HepG2 (cell line): ENCODE measurements at regions not wholly inside any gene's neighbourhood (a gene's known extent, or its start where the extent isn't known, plus 50 kb on each side); places are given as distances from the start of the nearest gene placed in this dataset.

Source experiments
- ATAC-seq: fragments of 200-7000 bp; cut with Tn5 transposase; 3 replicates; pipeline ENCODE4 v1.9.1; 2020; ENCODE audit warnings: mild to moderate bottlenecking, moderate library complexity
- BruUV-seq: library from RNA; stranded (reverse); fragments of 400-500 nt; replicated peaks from 2 replicates; lab custom pipeline; 2021; lab: Mats Ljungman, UMichigan
- CTCF ChIA-PET: fragments of 300-600 bp; formaldehyde crosslinking; extraction: SDS; loops from one replicate; lab custom pipeline; 2021; ENCODE audit warnings: low total read pairs, inconsistent platforms, low intra/inter-chr PET ratio; lab: Yijun Ruan, JAX
- POLR2A ChIA-PET: fragments of 350-600 bp; sonication (Branson Sonifier 250); formaldehyde crosslinking; loops from one replicate; lab custom pipeline; 2020; ENCODE audit warnings: antibody characterized with exemption, inconsistent platforms; lab: Yijun Ruan, JAX
- DNase-seq: peaks from one replicate; pipeline ENCODE4 v3.0.0-alpha.2; 2015; ENCODE audit warnings: low spot score
- FAIRE-seq: peaks from 3 replicates; lab custom pipeline; 2011; peaks lifted over from hg19 to GRCh38; lab: Jason Lieb, UNC
- H2AFZ ChIP-seq: one replicate; pipeline ENCODE4 v1.6.1; 2011; ENCODE audit warnings: low read length, inconsistent platforms
- H3K27ac ChIP-seq: fragments of 300-600 bp; 3 replicates; pipeline ENCODE4 v1.8.0; 2011; ENCODE audit warnings: mixed run types, mild to moderate bottlenecking, mixed read lengths, low read length, inconsistent platforms; ENCODE audit not compliant: insufficient read depth; ENCODE audit errors: extremely low read length
- H3K27me3 ChIP-seq, 2 experiments: fragments of 200-600 bp in 1 of 2; 2 replicates in 1 of 2; 3 replicates in 1 of 2; pipeline versions ENCODE4 v1.6.0 to v1.8.0; 2011; ENCODE audit warnings: low read length in 2 of 2, mild to moderate bottlenecking in 2 of 2, moderate library complexity in 2 of 2, inconsistent platforms in 1 of 2; ENCODE audit not compliant: insufficient read depth in 2 of 2, control insufficient read depth in 1 of 2
- H3K36me3 ChIP-seq, 2 experiments: fragments of 200-600 bp in 1 of 2; replicated peaks in 1 of 2; 2 replicates in 1 of 2; 3 replicates in 1 of 2; pipeline versions ENCODE4 v1.5.1 to v1.8.0; 2011; ENCODE audit warnings: low read length in 2 of 2, inconsistent platforms in 1 of 2; ENCODE audit not compliant: insufficient read depth in 2 of 2, control insufficient read depth in 1 of 2
- H3K4me1 ChIP-seq: 2 replicates; pipeline ENCODE4 v1.5.1; 2012; ENCODE audit warnings: low read length, inconsistent platforms; ENCODE audit not compliant: insufficient read depth
- H3K4me2 ChIP-seq: 2 replicates; pipeline ENCODE4 v1.6.0; 2011; ENCODE audit warnings: low read depth, low read length, inconsistent platforms
- H3K4me3 ChIP-seq, 3 experiments: fragments of 200-600 bp in 1 of 3; sonication (generic), shearing (Covaris generic) in 1 of 3; replicated peaks in 1 of 3; 2 replicates each; pipeline ENCODE4 v1.5.1; 2011 to 2016; ENCODE audit warnings: low read length in 3 of 3, inconsistent platforms in 2 of 3, low read depth in 2 of 3, mild to moderate bottlenecking in 2 of 3, control low read depth in 1 of 3, mixed read lengths in 1 of 3; ENCODE audit not compliant: insufficient read depth in 1 of 3
- H3K79me2 ChIP-seq: one replicate; pipeline ENCODE4 v1.6.1; 2011; ENCODE audit warnings: low read length, inconsistent platforms; ENCODE audit not compliant: insufficient read depth
- H3K9ac ChIP-seq: 2 replicates; pipeline ENCODE4 v1.6.0; 2011; ENCODE audit warnings: mild to moderate bottlenecking, low read depth, low read length, inconsistent platforms; ENCODE audit not compliant: insufficient read depth
- H3K9me3 ChIP-seq: 2 replicates; pipeline ENCODE4 v1.5.1; 2012; ENCODE audit warnings: mild to moderate bottlenecking, low read length
- H4K20me1 ChIP-seq: 2 replicates; pipeline ENCODE4 v1.6.0; 2011; ENCODE audit warnings: inconsistent platforms, mild to moderate bottlenecking, low read length, moderate library complexity; ENCODE audit not compliant: insufficient read depth
- ATRX ChIP-seq: sonication (generic); formaldehyde crosslinking; IDR thresholded peaks from 2 replicates; pipeline ENCODE4 v1.4.0; 2020; ENCODE audit warnings: missing genetic modification reagents, borderline replicate concordance
- BCL3 ChIP-seq: sonication (generic); formaldehyde crosslinking; IDR thresholded peaks from 2 replicates; pipeline ENCODE4 v1.5.1; 2020; ENCODE audit warnings: mild to moderate bottlenecking, missing genetic modification reagents, moderate library complexity
- DNMT3B ChIP-seq: conservative IDR thresholded peaks from 2 replicates; pipeline ENCODE4 v1.6.1; 2016; ENCODE audit warnings: missing biosample characterization, control low read depth
- FLYWCH1 ChIP-seq: sonication (generic); formaldehyde crosslinking; IDR thresholded peaks from 2 replicates; pipeline ENCODE4 v1.8.1; 2023; ENCODE audit warnings: mild to moderate bottlenecking, missing genetic modification reagents
- FOSL2 ChIP-seq: sonication (generic); formaldehyde crosslinking; IDR thresholded peaks from 2 replicates; pipeline ENCODE4 v1.4.0; 2020; ENCODE audit warnings: missing genetic modification reagents
- HNF4G ChIP-seq, 2 experiments: sonication (generic) in 1 of 2; formaldehyde crosslinking in 1 of 2; IDR thresholded peaks; 2 replicates each; pipeline versions ENCODE4 v1.4.0 to v1.6.1; 2011 to 2020; ENCODE audit warnings: borderline replicate concordance in 2 of 2, low read depth in 2 of 2, mild to moderate bottlenecking in 2 of 2, low read length in 1 of 2, missing genetic modification reagents in 1 of 2, moderate library complexity in 1 of 2
- MAFK ChIP-seq, 2 experiments: IDR thresholded peaks in 1 of 2; conservative IDR thresholded peaks in 1 of 2; 2 replicates each; pipeline ENCODE4 v1.6.1; 2011; ENCODE audit warnings: improper control_type of control experiment in 2 of 2, low read length in 2 of 2
- NR2F2 ChIP-seq: IDR thresholded peaks from 2 replicates; pipeline ENCODE4 v1.6.1; 2012; ENCODE audit warnings: low read depth, inconsistent platforms, borderline replicate concordance
- POLR2AphosphoS2 ChIP-seq: IDR thresholded peaks from 2 replicates; pipeline ENCODE4 v1.6.1; 2011; ENCODE audit warnings: low read depth, low read length, improper control_type of control experiment
- REL ChIP-seq: sonication (generic); formaldehyde crosslinking; conservative IDR thresholded peaks from 2 replicates; pipeline ENCODE4 v1.8.0; 2022; ENCODE audit warnings: mild to moderate bottlenecking, missing genetic modification reagents, moderate library complexity
- SMARCC2 ChIP-seq: fragments of 450-650 bp; IDR thresholded peaks from 2 replicates; pipeline ENCODE4 v1.6.1; 2017; ENCODE audit warnings: antibody characterized with exemption, mild to moderate bottlenecking
- TOPORS ChIP-seq: sonication (generic); formaldehyde crosslinking; IDR thresholded peaks from 2 replicates; pipeline ENCODE4 v1.8.0; 2023; ENCODE audit warnings: mild to moderate bottlenecking, missing genetic modification reagents
- ZFP62 ChIP-seq: sonication (generic); formaldehyde crosslinking; IDR thresholded peaks from 2 replicates; pipeline ENCODE4 v1.4.0; 2020; ENCODE audit warnings: missing genetic modification reagents
- ZNF468 ChIP-seq: sonication (generic); formaldehyde crosslinking; IDR thresholded peaks from 2 replicates; pipeline ENCODE4 v1.8.0; 2022; ENCODE audit warnings: mild to moderate bottlenecking, moderate library complexity, missing genetic modification reagents
- ZNF556 ChIP-seq: sonication (generic); formaldehyde crosslinking; IDR thresholded peaks from 2 replicates; pipeline ENCODE4 v1.4.0; 2020; ENCODE audit warnings: mild to moderate bottlenecking, missing genetic modification reagents, borderline replicate concordance
- ZUFSP ChIP-seq: sonication (generic); formaldehyde crosslinking; IDR thresholded peaks from 2 replicates; pipeline ENCODE4 v1.9.0; 2021; ENCODE audit warnings: missing genetic modification reagents, mild to moderate bottlenecking, borderline replicate concordance
- WGBS: methylation state at CpG from one replicate; pipeline ENCODE4 v1.1.6; 2017; ENCODE audit warnings: low lambda C conversion rate; 5-methylcytosine and 5-hydroxymethylcytosine counted together
- in situ Hi-C: cut with HindIII; loops from 2 replicates; pipeline ENCODE4 v1.10.0; 2017; ENCODE audit warnings: low pct_unique_long_range_greater_than_20kb; ENCODE audit not compliant: extremely low pct_ligation_motif_present
- intact Hi-C: fragments of 100-400 bp; cut with micrococcal nuclease; formaldehyde crosslinking; loops from one replicate; pipeline ENCODE4 v1.10.0; 2022; ENCODE audit not compliant: unreplicated experiment

GRCh38 chr17:72386619-72387237 is 265.9 kb downstream of the SOX9 start (continued):
- TF ChIP-seq BCL3 (CRISPR knock-in tag) = no peak
- no peak for TF ChIP-seq TOPORS (CRISPR knock-in tag)
- TF ChIP-seq SMARCC2 = no peak
- no peak for TF ChIP-seq ATRX (CRISPR knock-in tag)
- no peak for TF ChIP-seq HNF4G (IDR thresholded peaks at IDR 0.05; ENCODE audit: borderline replicate concordance, low read depth, low read length)
- TF ChIP-seq HNF4G (CRISPR knock-in tag; IDR thresholded peaks at IDR 0.05; ENCODE audit: borderline replicate concordance, low read depth) = peak; percentile 19; the same call in 1 of the 2 replicates
- TF ChIP-seq ZNF468 = no peak
- TF ChIP-seq POLR2AphosphoS2 = no peak
- TF ChIP-seq ZFP62 (CRISPR knock-in tag) = no peak
- TF ChIP-seq FLYWCH1 (CRISPR knock-in tag) = no peak
- 0 out of 2 replicates have a peak, but pooled peaks have one; percentile 35 for TF ChIP-seq NR2F2
- TF ChIP-seq ZNF556 (CRISPR knock-in tag) = no peak
- no peak for TF ChIP-seq DNMT3B (CRISPR knock-in tag)
- TF ChIP-seq REL = no peak
- TF ChIP-seq, all 625 proteins: peak for 184

- H3K9me3 ChIP-seq = no peaks in the 10 kb centered on the region
- H3K4me3 ChIP-seq = no peak overlapping the region
- no peak for ATAC-seq
- peak; percentile 48 for TF ChIP-seq FOSL2 (CRISPR knock-in tag)
- TF ChIP-seq ZUFSP (CRISPR knock-in tag) = no peak
- TF ChIP-seq MAFK (conservative IDR thresholded peaks at IDR 0.05 in 1 of 2, IDR thresholded peaks at IDR 0.05 in 1 of 2; ENCODE audit: low read length in 2 of 2) = 0 out of 4 replicates have a peak, but pooled peaks of 1 of the 2 experiments have one; percentile 9
- no peaks in the 10 kb centered on the region for H4K20me1 ChIP-seq
- in situ Hi-C loops = no loop called here
- FAIRE-seq = no peak
- intact Hi-C loops = loop anchor here (2.0 kb wide), 1 partner anchor 25 kb away; no protein-coding TSS in a partner anchor
- CTCF ChIA-PET = no interaction called here
- H3K4me1 ChIP-seq = peaks cover 84% of the 10 kb centered on the region
- H3K4me2 ChIP-seq = no peak overlapping the region
- no peaks in the 10 kb centered on the region for H3K27me3 ChIP-seq
- H3K27ac ChIP-seq = no peak overlapping the region
- WGBS = 83% methylated on average over 7 of the region's 7 CpGs
- no TSS peak for BruUV-seq
- DNase-seq = peak; percentile 39
- H3K9ac ChIP-seq = no peak overlapping the region
- peaks cover 1 to 7% of the 10 kb centered on the region in 2 experiments; a peak in 3 of 5 replicates for H3K36me3 ChIP-seq
- H2AFZ ChIP-seq = no peak overlapping the region
- POLR2A ChIA-PET = interaction anchor here (0.8 to 2.3 kb wide), 8 partner anchors 8 to 267 kb away, joined by 3 to 5 read pairs (median 4); partner anchors contain the start of gene SOX9
- no peaks in the 10 kb centered on the region for H3K79me2 ChIP-seq
Observed at GRCh38 chr17:72387487-72387886, 266.7 kb downstream of the SOX9 start.
